ENCODE measurements at regions not wholly inside any gene's neighbourhood (a gene's known extent, or its start where the extent isn't known, plus 50 kb on each side); places are given as distances from the start of the nearest gene placed in this dataset.

DNA sequence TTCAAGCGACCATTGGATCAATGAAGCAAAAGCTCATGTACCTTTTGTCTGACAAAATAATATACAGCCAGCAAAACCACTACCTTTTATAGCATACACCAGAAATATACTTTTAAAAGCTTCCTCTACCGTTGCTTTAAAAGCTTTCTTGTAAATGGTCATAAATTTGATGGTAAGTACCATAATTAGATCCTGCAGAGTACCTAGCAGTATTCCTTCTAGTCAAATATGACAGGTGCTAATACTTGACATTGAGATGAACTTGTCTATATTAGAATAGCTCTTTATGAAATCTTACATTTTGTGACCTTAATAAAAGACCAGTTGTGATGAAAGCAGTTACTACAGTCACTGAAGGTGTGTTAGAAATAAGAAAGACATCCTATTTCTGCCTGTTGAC lies 340.5 kb upstream of the ANO3 start:
- TF ChIP-seq NR3C1 (IDR thresholded peaks at IDR 0.05) (no peak), POLR2A (IDR thresholded peaks at IDR 0.05; ENCODE audit: low read length) (no peak), CHD4 (IDR thresholded peaks at IDR 0.05; ENCODE audit: borderline replicate concordance) (no peak), EP300 (IDR thresholded peaks at IDR 0.05) (no peak), EHF (CRISPR knock-in tag; IDR thresholded peaks at IDR 0.05) (no peak), ELK1 (IDR thresholded peaks at IDR 0.05; ENCODE audit: low read depth, low read length) (no peak), NFE2L2 (conservative IDR thresholded peaks at IDR 0.05; ENCODE audit: low read length) (no peak), SMC3 (IDR thresholded peaks at IDR 0.05) (no peak), JUN (IDR thresholded peaks at IDR 0.05) (no peak)
- TF ChIP-seq, protein P1, sequence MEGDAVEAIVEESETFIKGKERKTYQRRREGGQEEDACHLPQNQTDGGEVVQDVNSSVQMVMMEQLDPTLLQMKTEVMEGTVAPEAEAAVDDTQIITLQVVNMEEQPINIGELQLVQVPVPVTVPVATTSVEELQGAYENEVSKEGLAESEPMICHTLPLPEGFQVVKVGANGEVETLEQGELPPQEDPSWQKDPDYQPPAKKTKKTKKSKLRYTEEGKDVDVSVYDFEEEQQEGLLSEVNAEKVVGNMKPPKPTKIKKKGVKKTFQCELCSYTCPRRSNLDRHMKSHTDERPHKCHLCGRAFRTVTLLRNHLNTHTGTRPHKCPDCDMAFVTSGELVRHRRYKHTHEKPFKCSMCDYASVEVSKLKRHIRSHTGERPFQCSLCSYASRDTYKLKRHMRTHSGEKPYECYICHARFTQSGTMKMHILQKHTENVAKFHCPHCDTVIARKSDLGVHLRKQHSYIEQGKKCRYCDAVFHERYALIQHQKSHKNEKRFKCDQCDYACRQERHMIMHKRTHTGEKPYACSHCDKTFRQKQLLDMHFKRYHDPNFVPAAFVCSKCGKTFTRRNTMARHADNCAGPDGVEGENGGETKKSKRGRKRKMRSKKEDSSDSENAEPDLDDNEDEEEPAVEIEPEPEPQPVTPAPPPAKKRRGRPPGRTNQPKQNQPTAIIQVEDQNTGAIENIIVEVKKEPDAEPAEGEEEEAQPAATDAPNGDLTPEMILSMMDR (IDR thresholded peaks at IDR 0.05) = no peak
- TF ChIP-seq, protein P2, sequence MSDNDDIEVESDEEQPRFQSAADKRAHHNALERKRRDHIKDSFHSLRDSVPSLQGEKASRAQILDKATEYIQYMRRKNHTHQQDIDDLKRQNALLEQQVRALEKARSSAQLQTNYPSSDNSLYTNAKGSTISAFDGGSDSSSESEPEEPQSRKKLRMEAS (IDR thresholded peaks at IDR 0.05) = no peak
- TF ChIP-seq, protein P3, sequence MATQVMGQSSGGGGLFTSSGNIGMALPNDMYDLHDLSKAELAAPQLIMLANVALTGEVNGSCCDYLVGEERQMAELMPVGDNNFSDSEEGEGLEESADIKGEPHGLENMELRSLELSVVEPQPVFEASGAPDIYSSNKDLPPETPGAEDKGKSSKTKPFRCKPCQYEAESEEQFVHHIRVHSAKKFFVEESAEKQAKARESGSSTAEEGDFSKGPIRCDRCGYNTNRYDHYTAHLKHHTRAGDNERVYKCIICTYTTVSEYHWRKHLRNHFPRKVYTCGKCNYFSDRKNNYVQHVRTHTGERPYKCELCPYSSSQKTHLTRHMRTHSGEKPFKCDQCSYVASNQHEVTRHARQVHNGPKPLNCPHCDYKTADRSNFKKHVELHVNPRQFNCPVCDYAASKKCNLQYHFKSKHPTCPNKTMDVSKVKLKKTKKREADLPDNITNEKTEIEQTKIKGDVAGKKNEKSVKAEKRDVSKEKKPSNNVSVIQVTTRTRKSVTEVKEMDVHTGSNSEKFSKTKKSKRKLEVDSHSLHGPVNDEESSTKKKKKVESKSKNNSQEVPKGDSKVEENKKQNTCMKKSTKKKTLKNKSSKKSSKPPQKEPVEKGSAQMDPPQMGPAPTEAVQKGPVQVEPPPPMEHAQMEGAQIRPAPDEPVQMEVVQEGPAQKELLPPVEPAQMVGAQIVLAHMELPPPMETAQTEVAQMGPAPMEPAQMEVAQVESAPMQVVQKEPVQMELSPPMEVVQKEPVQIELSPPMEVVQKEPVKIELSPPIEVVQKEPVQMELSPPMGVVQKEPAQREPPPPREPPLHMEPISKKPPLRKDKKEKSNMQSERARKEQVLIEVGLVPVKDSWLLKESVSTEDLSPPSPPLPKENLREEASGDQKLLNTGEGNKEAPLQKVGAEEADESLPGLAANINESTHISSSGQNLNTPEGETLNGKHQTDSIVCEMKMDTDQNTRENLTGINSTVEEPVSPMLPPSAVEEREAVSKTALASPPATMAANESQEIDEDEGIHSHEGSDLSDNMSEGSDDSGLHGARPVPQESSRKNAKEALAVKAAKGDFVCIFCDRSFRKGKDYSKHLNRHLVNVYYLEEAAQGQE (IDR thresholded peaks at IDR 0.05) = no peak
- TF ChIP-seq, protein P4, sequence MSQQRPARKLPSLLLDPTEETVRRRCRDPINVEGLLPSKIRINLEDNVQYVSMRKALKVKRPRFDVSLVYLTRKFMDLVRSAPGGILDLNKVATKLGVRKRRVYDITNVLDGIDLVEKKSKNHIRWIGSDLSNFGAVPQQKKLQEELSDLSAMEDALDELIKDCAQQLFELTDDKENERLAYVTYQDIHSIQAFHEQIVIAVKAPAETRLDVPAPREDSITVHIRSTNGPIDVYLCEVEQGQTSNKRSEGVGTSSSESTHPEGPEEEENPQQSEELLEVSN (IDR thresholded peaks at IDR 0.05; ENCODE audit: borderline replicate concordance, low read depth) = no peak

Measured in A549 (cell line).